H9 (cell line): ENCODE measurements at regions not wholly inside any gene's neighbourhood (a gene's known extent, or its start where the extent isn't known, plus 50 kb on each side); places are given as distances from the start of the nearest gene placed in this dataset.

Source experiments
- DNase-seq: peaks from one replicate; pipeline ENCODE4 v3.0.0-alpha.2; 2017
- H2AFZ ChIP-seq: one replicate; pipeline ENCODE4 v1.6.1; 2013; ENCODE audit warnings: mild to moderate bottlenecking, low read length, control low read depth, moderate library complexity
- H2AK5ac ChIP-seq: 2 replicates; pipeline ENCODE4 v1.6.1; 2013; ENCODE audit warnings: low read length, control low read depth, mixed read lengths; ENCODE audit not compliant: insufficient read length
- H2BK120ac ChIP-seq: one replicate; pipeline ENCODE4 v1.6.1; 2013; ENCODE audit warnings: low read depth, mild to moderate bottlenecking, low read length, control low read depth, inconsistent platforms; ENCODE audit not compliant: poor library complexity, severe bottlenecking
- H2BK12ac ChIP-seq: 2 replicates; pipeline ENCODE4 v1.6.1; 2013; ENCODE audit warnings: low read length, control low read depth, mixed read lengths, low read depth; ENCODE audit not compliant: insufficient read length
- H2BK15ac ChIP-seq: 2 replicates; pipeline ENCODE4 v1.6.1; 2013; ENCODE audit warnings: low read depth, low read length, control low read depth
- H2BK20ac ChIP-seq: one replicate; pipeline ENCODE4 v1.6.1; 2013; ENCODE audit warnings: low read depth, mild to moderate bottlenecking, low read length, control low read depth, inconsistent platforms; ENCODE audit not compliant: poor library complexity, severe bottlenecking
- H2BK5ac ChIP-seq: 2 replicates; pipeline ENCODE4 v1.6.1; 2013; ENCODE audit warnings: low read length, control low read depth, mixed read lengths; ENCODE audit not compliant: insufficient read length
- H3K14ac ChIP-seq: 2 replicates; pipeline ENCODE4 v1.6.1; 2013; ENCODE audit warnings: low read length, control low read depth; ENCODE audit not compliant: insufficient read depth
- H3K18ac ChIP-seq: 2 replicates; pipeline ENCODE4 v1.6.1; 2013; ENCODE audit warnings: low read depth, mild to moderate bottlenecking, mixed read lengths, low read length, control low read depth; ENCODE audit not compliant: insufficient read length
- H3K23ac ChIP-seq: 2 replicates; pipeline ENCODE4 v1.6.1; 2013; ENCODE audit warnings: low read length, control low read depth, mixed read lengths, low read depth; ENCODE audit not compliant: insufficient read length
- H3K23me2 ChIP-seq: 2 replicates; pipeline ENCODE4 v1.6.1; 2013; ENCODE audit warnings: low read depth, mild to moderate bottlenecking, mixed read lengths, low read length, control low read depth; ENCODE audit not compliant: insufficient read length, poor library complexity, severe bottlenecking
- H3K27ac ChIP-seq: 2 replicates; pipeline ENCODE4 v1.5.1; 2013; ENCODE audit warnings: low read length, control low read depth, mixed read lengths, low read depth; ENCODE audit not compliant: insufficient read length
- H3K27me3 ChIP-seq: 2 replicates; pipeline ENCODE4 v1.6.1; 2013; ENCODE audit warnings: low read length, control low read depth, inconsistent platforms; ENCODE audit not compliant: insufficient read depth
- H3K4ac ChIP-seq: 2 replicates; pipeline ENCODE4 v1.6.1; 2013; ENCODE audit warnings: low read depth, mild to moderate bottlenecking, control low read depth, inconsistent platforms, low read length, moderate library complexity
- H3K4me1 ChIP-seq: 2 replicates; pipeline ENCODE4 v1.6.1; 2013; ENCODE audit warnings: low read length, control low read depth, inconsistent platforms; ENCODE audit not compliant: insufficient read depth
- H3K4me2 ChIP-seq: 2 replicates; pipeline ENCODE4 v1.6.1; 2013; ENCODE audit warnings: low read length, control low read depth, mixed read lengths; ENCODE audit not compliant: insufficient read length, insufficient read depth
- H3K56ac ChIP-seq: 2 replicates; pipeline ENCODE4 v1.6.1; 2013; ENCODE audit warnings: low read depth, mild to moderate bottlenecking, mixed read lengths, low read length, control low read depth; ENCODE audit not compliant: insufficient read length
- H3K79me1 ChIP-seq: 2 replicates; pipeline ENCODE4 v1.6.1; 2013; ENCODE audit warnings: low read depth, mild to moderate bottlenecking, moderate library complexity, low read length, control low read depth, inconsistent platforms; ENCODE audit not compliant: insufficient read depth, poor library complexity, severe bottlenecking
- H3K79me2 ChIP-seq: 2 replicates; pipeline ENCODE4 v1.6.1; 2013; ENCODE audit warnings: low read length, control low read depth, inconsistent platforms; ENCODE audit not compliant: insufficient read depth
- H3K9ac ChIP-seq: 2 replicates; pipeline ENCODE4 v1.6.1; 2013; ENCODE audit warnings: low read length, control low read depth, mixed read lengths; ENCODE audit not compliant: insufficient read length; ENCODE audit errors: extremely low read depth
- H3K9me3 ChIP-seq: one replicate; pipeline ENCODE4 v1.6.1; 2013; ENCODE audit warnings: low read depth, low read length, inconsistent platforms; ENCODE audit not compliant: control insufficient read depth
- H3T11ph ChIP-seq: one replicate; pipeline ENCODE4 v1.6.1; 2013; ENCODE audit warnings: mild to moderate bottlenecking, low read length, control low read depth, inconsistent platforms
- H4K20me1 ChIP-seq: one replicate; pipeline ENCODE4 v1.6.1; 2013; ENCODE audit not compliant: control insufficient read depth, insufficient read length, insufficient read depth
- H4K5ac ChIP-seq: 2 replicates; pipeline ENCODE4 v1.6.1; 2013; ENCODE audit warnings: low read depth, mild to moderate bottlenecking, mixed read lengths, low read length, control low read depth; ENCODE audit not compliant: insufficient read length
- H4K8ac ChIP-seq: replicated peaks from 2 replicates; pipeline ENCODE4 v1.6.1; 2013; ENCODE audit warnings: low read length, control low read depth, mixed read lengths, low read depth; ENCODE audit not compliant: insufficient read length
- H4K91ac ChIP-seq: 2 replicates; pipeline ENCODE4 v1.6.1; 2013; ENCODE audit warnings: low read depth, mild to moderate bottlenecking, moderate library complexity, mixed read lengths, low read length, control low read depth; ENCODE audit not compliant: insufficient read length
- H3K27ac Mint-ChIP-seq, 3 experiments: 2 replicates in 2 of 3; 3 replicates in 1 of 3; pipeline ENCODE4 v1.8.0; 2020 to 2021; ENCODE audit warnings: mixed read lengths in 3 of 3, mild to moderate bottlenecking in 1 of 3, moderate library complexity in 1 of 3
- H3K27me3 Mint-ChIP-seq: 2 replicates; pipeline ENCODE4 v1.8.0; 2021; ENCODE audit warnings: low read depth, mild to moderate bottlenecking, moderate library complexity, mixed read lengths
- H3K36me3 Mint-ChIP-seq, 3 experiments: 2 replicates in 2 of 3; 3 replicates in 1 of 3; pipeline ENCODE4 v1.8.0; 2020 to 2021; ENCODE audit warnings: low read depth in 3 of 3, mixed read lengths in 3 of 3; ENCODE audit not compliant: insufficient read depth in 1 of 3
- H3K4me1 Mint-ChIP-seq, 2 experiments: 2 replicates each; pipeline ENCODE4 v1.8.0; 2020; ENCODE audit warnings: mixed read lengths in 2 of 2
- H3K4me3 Mint-ChIP-seq, 2 experiments: 2 replicates in 1 of 2; 3 replicates in 1 of 2; pipeline ENCODE4 v1.8.0; 2020 to 2021; ENCODE audit warnings: mild to moderate bottlenecking in 2 of 2, mixed read lengths in 2 of 2, moderate library complexity in 1 of 2
- H3K9me3 Mint-ChIP-seq, 2 experiments: 2 replicates in 1 of 2; 3 replicates in 1 of 2; pipeline ENCODE4 v1.8.0; 2020; ENCODE audit warnings: mild to moderate bottlenecking in 2 of 2, mixed read lengths in 2 of 2, moderate library complexity in 1 of 2
- WGBS: extraction: QIAGEN DNeasy Blood & Tissue Kit; methylation state at CpG from one replicate; pipeline ENCODE4 v1.1.7; 2013; ENCODE audit warnings: missing lambda C conversion rate, low lambda C conversion rate, mixed read lengths; ENCODE audit not compliant: insufficient read length; ENCODE audit errors: extremely low coverage; 5-methylcytosine and 5-hydroxymethylcytosine counted together
- TF ChIP-seq, protein P1 (sequence below): fragments of 200-600 bp; sonication (generic); conservative IDR thresholded peaks from 3 replicates; pipeline ENCODE4 v1.8.0; 2021; ENCODE audit warnings: antibody characterized with exemption, mild to moderate bottlenecking

DNA sequence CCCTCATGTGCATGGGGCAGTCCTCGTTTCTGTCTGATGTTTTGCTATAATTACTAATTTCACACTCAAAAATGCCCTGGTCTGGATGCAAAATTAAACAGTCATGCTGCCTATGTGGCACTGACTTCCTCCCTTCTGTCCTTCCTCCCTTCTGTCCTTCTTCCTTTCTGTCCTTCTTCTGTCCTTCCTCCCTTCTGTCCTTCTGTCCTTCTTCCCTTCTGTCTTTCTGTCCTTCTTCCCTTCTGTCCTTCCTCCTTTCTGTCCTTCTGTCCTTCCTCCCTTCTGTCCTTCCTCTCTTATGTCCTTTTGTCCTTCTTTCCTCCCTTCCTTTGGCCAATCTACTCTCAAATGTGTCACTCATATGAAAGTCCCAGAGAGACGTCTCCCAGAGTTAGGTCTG is 93.8 kb downstream of the IRF8 start:
- no peak overlapping the region for H2BK120ac ChIP-seq
- no peak overlapping the region for H2BK12ac ChIP-seq
- Mint-ChIP-seq H3K4me3 (no peak overlapping the region), H3K27ac (no peak overlapping the region), H3K4me1 (peaks cover 5 to 11% of the 10 kb centered on the region in 2 experiments), H3K27me3 (peaks cover 17% of the 10 kb centered on the region), H3K36me3 (no peaks in the 10 kb centered on the region), H3K9me3 (no peaks in the 10 kb centered on the region; a peak in 1 of 5 replicates)
- no peak overlapping the region for H4K8ac ChIP-seq
- no peak for DNase-seq
- H3T11ph ChIP-seq: no peak overlapping the region
- no peaks in the 10 kb centered on the region for H3K9me3 ChIP-seq
- no peak overlapping the region for H4K5ac ChIP-seq
- no peak overlapping the region for H2AK5ac ChIP-seq
- H3K23me2 ChIP-seq: no peaks in the 10 kb centered on the region
- H3K14ac ChIP-seq: no peak overlapping the region
- H2BK20ac ChIP-seq: no peak overlapping the region
- no peak overlapping the region for H2AFZ ChIP-seq
- H2BK15ac ChIP-seq: no peak overlapping the region
- no peaks in the 10 kb centered on the region for H3K79me2 ChIP-seq
- H3K79me1 ChIP-seq: no peaks in the 10 kb centered on the region
- no CpG with 5 or more reads among the region's 2 CpGs for WGBS
- H3K4ac ChIP-seq: no peak overlapping the region
- TF ChIP-seq, protein P1, sequence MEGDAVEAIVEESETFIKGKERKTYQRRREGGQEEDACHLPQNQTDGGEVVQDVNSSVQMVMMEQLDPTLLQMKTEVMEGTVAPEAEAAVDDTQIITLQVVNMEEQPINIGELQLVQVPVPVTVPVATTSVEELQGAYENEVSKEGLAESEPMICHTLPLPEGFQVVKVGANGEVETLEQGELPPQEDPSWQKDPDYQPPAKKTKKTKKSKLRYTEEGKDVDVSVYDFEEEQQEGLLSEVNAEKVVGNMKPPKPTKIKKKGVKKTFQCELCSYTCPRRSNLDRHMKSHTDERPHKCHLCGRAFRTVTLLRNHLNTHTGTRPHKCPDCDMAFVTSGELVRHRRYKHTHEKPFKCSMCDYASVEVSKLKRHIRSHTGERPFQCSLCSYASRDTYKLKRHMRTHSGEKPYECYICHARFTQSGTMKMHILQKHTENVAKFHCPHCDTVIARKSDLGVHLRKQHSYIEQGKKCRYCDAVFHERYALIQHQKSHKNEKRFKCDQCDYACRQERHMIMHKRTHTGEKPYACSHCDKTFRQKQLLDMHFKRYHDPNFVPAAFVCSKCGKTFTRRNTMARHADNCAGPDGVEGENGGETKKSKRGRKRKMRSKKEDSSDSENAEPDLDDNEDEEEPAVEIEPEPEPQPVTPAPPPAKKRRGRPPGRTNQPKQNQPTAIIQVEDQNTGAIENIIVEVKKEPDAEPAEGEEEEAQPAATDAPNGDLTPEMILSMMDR: no peak
- H3K18ac ChIP-seq: no peak overlapping the region
- H3K27me3 ChIP-seq: no peaks in the 10 kb centered on the region
- no peaks in the 10 kb centered on the region for H4K20me1 ChIP-seq
- H3K4me1 ChIP-seq: no peaks in the 10 kb centered on the region
- no peak overlapping the region for H3K23ac ChIP-seq
- H3K27ac ChIP-seq: no peak overlapping the region
- no peak overlapping the region for H3K9ac ChIP-seq
- no peak overlapping the region for H2BK5ac ChIP-seq
- no peak overlapping the region for H3K4me2 ChIP-seq
- H3K56ac ChIP-seq: no peak overlapping the region
- no peak overlapping the region for H4K91ac ChIP-seq
